Stomach (tissue), 8 donors: ENCODE measurements at regions not wholly inside any gene's neighbourhood (a gene's known extent, or its start where the extent isn't known, plus 50 kb on each side); places are given as distances from the start of the nearest gene placed in this dataset.

ENCODE experiments used
- DNase-seq, 2 donors: peaks; one replicate each; pipeline versions ENCODE4 v3.0.0 to v3.0.0-alpha.2; 2013 to 2019
- H3K27ac ChIP-seq, 5 donors: fragments of 200-600 bp in 4 of 5; sonication (generic) in 4 of 5; one replicate each; pipeline ENCODE4 v1.5.1; 2013 to 2019; ENCODE audit warnings: mild to moderate bottlenecking in 1 of 5, moderate library complexity in 1 of 5
- H3K27me3 ChIP-seq, 3 donors: fragments of 200-600 bp; sonication (generic); one replicate each; pipeline ENCODE4 v1.5.1; 2017 to 2019; ENCODE audit warnings: mixed run types in 1 of 3
- H3K36me3 ChIP-seq, 4 donors: fragments of 200-600 bp; sonication (generic); 1 replicate in 3 of 4; 2 replicates in 1 of 4; pipeline ENCODE4 v1.5.1; 2016 to 2019
- H3K4me1 ChIP-seq, 4 donors: fragments of 200-600 bp; sonication (generic); one replicate each; pipeline ENCODE4 v1.5.1; 2016 to 2019
- H3K4me3 ChIP-seq, 4 donors: fragments of 200-600 bp; sonication (generic) in 3 of 4; one replicate each; pipeline ENCODE4 v1.5.1; 2016 to 2019; ENCODE audit warnings: mild to moderate bottlenecking in 1 of 4
- H3K9me3 ChIP-seq, 4 donors: fragments of 200-600 bp; sonication (generic); one replicate each; pipeline ENCODE4 v1.5.1; 2016 to 2019
- CTCF ChIP-seq, 7 experiments: fragments of 450-650 bp in 4 of 7; fragments of 200-600 bp in 3 of 7; sonication (generic) in 3 of 7; IDR thresholded peaks; one replicate each; pipeline ENCODE4 v1.5.1; 2016 to 2019; ENCODE audit warnings: antibody characterized with exemption in 7 of 7, control low read depth in 2 of 7, mild to moderate bottlenecking in 1 of 7
- EP300 ChIP-seq: sonication (generic); formaldehyde crosslinking; IDR thresholded peaks from one replicate; pipeline ENCODE4 v1.6.1; 2017; ENCODE audit warnings: antibody characterized with exemption
- POLR2A ChIP-seq, 4 donors: fragments of 450-650 bp; IDR thresholded peaks; one replicate each; pipeline ENCODE4 v1.6.1; 2016; ENCODE audit warnings: antibody characterized with exemption in 4 of 4, control low read depth in 2 of 4, mild to moderate bottlenecking in 1 of 4, moderate library complexity in 1 of 4
- POLR2AphosphoS5 ChIP-seq, 3 donors: sonication (generic); formaldehyde crosslinking; IDR thresholded peaks; one replicate each; pipeline ENCODE4 v1.6.1; 2016; ENCODE audit warnings: antibody characterized with exemption in 3 of 3
- WGBS, 5 donors: extraction: QIAGEN DNeasy Blood & Tissue Kit in 3 of 5; methylation state at CpG; one replicate each; pipeline versions ENCODE4 v1.1.5 to v1.1.7; 2013 to 2018; 5-methylcytosine and 5-hydroxymethylcytosine counted together
- intact Hi-C: fragments of 100-400 bp; cut with DNase I; formaldehyde crosslinking; loops from one replicate; pipeline ENCODE4 v1.15.1; 2023; ENCODE audit warnings: low total_unique reads
- donor health status: healthy with polysubstance abuse.
- donor health status: Bipolar disorder and iron deficiency.
- donor health status: healthy.

GRCh38 chr11:70732023-70732880, 333.9 kb downstream of the CTTN start:
- H3K27ac ChIP-seq = no peak overlapping the region
- no peak for TF ChIP-seq POLR2A (IDR thresholded peaks at IDR 0.05)
- TF ChIP-seq EP300 = no peak
- no peak for TF ChIP-seq CTCF (IDR thresholded peaks at IDR 0.05)
- TF ChIP-seq POLR2AphosphoS5 (IDR thresholded peaks at IDR 0.05) = no peak
- H3K36me3 ChIP-seq = no peaks in the 10 kb centered on the region
- peaks cover 0 to 7% (median 2%) of the 10 kb centered on the region in 4 donors for H3K4me1 ChIP-seq
- intact Hi-C loops = no loop called here
- 88 to 92% (median 89%) methylated on average over 14 of the region's 14 CpGs for WGBS, 5 donors
- H3K27me3 ChIP-seq = no peaks in the 10 kb centered on the region
- peaks cover 0 to 3% (median 0%) of the 10 kb centered on the region in 4 donors for H3K9me3 ChIP-seq
- H3K4me3 ChIP-seq = no peak overlapping the region
- no peak for DNase-seq

- TF ChIP-seq CTCF (IDR thresholded peaks at IDR 0.05) (no peak), POLR2AphosphoS5 (IDR thresholded peaks at IDR 0.05) (no peak), POLR2A (IDR thresholded peaks at IDR 0.05) (no peak), EP300 (no peak)
- Histone ChIP-seq H3K4me3 (no peak overlapping the region), H3K36me3 (no peaks in the 10 kb centered on the region), H3K27me3 (no peaks in the 10 kb centered on the region), H3K9me3 (no peaks in the 10 kb centered on the region), H3K27ac (no peak overlapping the region), H3K4me1 (peaks cover 0 to 7% (median 2%) of the 10 kb centered on the region in 4 donors)
- DNase-seq = no peak
- 89 to 96% (median 92%) methylated on average over 16 of the region's 16 CpGs for WGBS, 5 donors
- intact Hi-C loops = no loop called here
These were observed 334.5 kb downstream of the CTTN start for GRCh38 chr11:70732881-70733196.

DNA sequence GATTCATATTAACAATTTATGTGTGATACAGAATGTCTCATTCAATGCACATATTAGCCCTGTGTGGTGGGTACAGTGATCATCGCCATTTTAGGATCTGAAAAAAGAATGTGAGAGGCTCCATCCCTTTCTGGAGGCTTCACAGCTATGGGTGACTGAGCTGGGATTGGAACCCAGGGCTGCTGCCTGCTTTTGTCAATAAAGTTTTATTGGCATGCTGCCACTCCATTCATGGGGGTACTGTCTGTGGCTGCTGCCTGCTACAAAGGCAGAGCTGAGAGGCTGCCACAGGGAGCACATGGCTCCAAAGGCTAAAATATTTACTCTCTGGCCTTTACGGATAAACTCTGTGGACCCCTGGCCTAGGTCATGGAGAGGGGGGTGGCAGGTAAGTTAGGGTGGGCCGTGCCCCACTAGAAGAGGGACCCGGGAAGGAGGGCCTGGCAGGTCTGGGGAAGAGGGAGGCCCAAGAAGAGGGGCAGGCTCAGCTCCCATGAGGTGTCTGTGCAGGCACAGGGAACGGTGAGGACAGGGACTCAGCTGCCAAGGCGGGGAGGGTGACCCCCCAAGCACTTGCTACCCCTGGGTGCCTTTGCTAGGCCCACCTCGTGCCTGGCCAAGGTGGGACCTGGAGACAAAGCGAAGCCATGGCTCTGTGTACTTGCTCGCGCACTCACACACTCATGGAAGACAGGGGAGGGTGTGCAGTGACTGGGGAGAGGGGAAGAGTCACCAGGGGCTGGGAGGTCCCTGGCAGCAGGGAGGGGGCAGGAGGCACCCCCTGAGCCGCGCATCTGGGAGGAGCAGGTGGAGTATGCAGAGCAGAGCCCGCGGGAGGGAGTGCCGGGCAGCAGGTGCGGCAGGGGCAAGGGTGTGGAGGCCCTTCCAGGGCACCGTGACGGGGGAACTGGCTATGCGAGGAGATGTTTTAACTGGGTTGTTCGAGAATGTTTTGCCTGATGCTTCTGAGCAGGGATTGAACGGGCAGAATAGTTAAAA, 335.3 kb downstream of the CTTN start:
- intact Hi-C loops = no loop called here
- H3K27me3 ChIP-seq = no peaks in the 10 kb centered on the region
- 82 to 93% (median 90%) methylated on average over 21 of the region's 21 CpGs for WGBS, 5 donors
- H3K4me3 ChIP-seq = no peak overlapping the region
- DNase-seq = no peak
- no peaks in the 10 kb centered on the region for H3K9me3 ChIP-seq
- peaks cover 0 to 7% (median 2%) of the 10 kb centered on the region in 4 donors for H3K4me1 ChIP-seq
- H3K36me3 ChIP-seq = no peaks in the 10 kb centered on the region
- TF ChIP-seq POLR2AphosphoS5 (IDR thresholded peaks at IDR 0.05) (no peak), POLR2A (IDR thresholded peaks at IDR 0.05) (no peak), EP300 (no peak), CTCF (IDR thresholded peaks at IDR 0.05) (no peak)
- no peak overlapping the region for H3K27ac ChIP-seq

DNA sequence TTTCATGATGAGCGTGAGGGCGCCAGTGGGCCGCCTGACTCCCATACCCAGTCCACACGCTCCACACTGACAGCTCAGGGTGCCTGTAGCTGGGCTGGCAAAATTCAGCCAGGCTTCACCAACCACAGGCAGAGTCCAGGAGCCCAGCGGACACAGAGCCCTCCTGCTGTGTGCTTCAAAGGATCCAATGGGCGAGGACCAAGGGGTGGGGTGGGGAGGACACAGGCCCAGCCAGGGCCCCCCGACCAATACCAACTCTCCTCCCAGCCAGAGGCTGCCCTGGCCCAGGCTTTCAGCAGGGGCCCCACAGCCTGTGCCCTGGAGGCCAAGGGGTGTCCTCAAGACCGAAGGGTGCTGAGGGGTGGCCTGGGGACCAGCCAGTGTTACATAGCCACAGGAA, 336.1 kb downstream of the CTTN start:
- no peak for DNase-seq

More for the DNA sequence above, 336.1 kb downstream of the CTTN start:
- TF ChIP-seq CTCF (IDR thresholded peaks at IDR 0.05) (no peak), POLR2A (IDR thresholded peaks at IDR 0.05) (no peak), POLR2AphosphoS5 (IDR thresholded peaks at IDR 0.05) (no peak), EP300 (no peak)
- no peaks in the 10 kb centered on the region for H3K36me3 ChIP-seq
- intact Hi-C loops = no loop called here
- WGBS, 5 donors = 95 to 97% (median 97%) methylated on average over 6 to 8 of the region's 8 CpGs
- no peak overlapping the region for H3K4me3 ChIP-seq
- H3K4me1 ChIP-seq = peaks cover 0 to 7% (median 2%) of the 10 kb centered on the region in 4 donors
- H3K27me3 ChIP-seq = no peaks in the 10 kb centered on the region
- H3K27ac ChIP-seq = no peak overlapping the region
- no peaks in the 10 kb centered on the region for H3K9me3 ChIP-seq
